ENCODE measurements at regions not wholly inside any gene's neighbourhood (a gene's known extent, or its start where the extent isn't known, plus 50 kb on each side); places are given as distances from the start of the nearest gene placed in this dataset.

- no peak for TF ChIP-seq POLR2AphosphoS5 (IDR thresholded peaks at IDR 0.05; ENCODE audit: insufficient read depth, low read depth, low read length)
- TF ChIP-seq, protein P1, sequence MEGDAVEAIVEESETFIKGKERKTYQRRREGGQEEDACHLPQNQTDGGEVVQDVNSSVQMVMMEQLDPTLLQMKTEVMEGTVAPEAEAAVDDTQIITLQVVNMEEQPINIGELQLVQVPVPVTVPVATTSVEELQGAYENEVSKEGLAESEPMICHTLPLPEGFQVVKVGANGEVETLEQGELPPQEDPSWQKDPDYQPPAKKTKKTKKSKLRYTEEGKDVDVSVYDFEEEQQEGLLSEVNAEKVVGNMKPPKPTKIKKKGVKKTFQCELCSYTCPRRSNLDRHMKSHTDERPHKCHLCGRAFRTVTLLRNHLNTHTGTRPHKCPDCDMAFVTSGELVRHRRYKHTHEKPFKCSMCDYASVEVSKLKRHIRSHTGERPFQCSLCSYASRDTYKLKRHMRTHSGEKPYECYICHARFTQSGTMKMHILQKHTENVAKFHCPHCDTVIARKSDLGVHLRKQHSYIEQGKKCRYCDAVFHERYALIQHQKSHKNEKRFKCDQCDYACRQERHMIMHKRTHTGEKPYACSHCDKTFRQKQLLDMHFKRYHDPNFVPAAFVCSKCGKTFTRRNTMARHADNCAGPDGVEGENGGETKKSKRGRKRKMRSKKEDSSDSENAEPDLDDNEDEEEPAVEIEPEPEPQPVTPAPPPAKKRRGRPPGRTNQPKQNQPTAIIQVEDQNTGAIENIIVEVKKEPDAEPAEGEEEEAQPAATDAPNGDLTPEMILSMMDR (IDR thresholded peaks at IDR 0.05; ENCODE audit: extremely low read depth in 1 of 2, insufficient read depth in 1 of 2, low read depth in 1 of 2, low read length in 2 of 2) = no peak
Observed at GRCh38 chr15:61701455-61701854, 358.8 kb downstream of the VPS13C start.
